ENCODE measurements at regions not wholly inside any gene's neighbourhood (a gene's known extent, or its start where the extent isn't known, plus 50 kb on each side); places are given as distances from the start of the nearest gene placed in this dataset.

GRCh38 chr2:234376229-234376628, 120.7 kb downstream of the ARL4C start:
- 64% methylated on average over 3 of the region's 3 CpGs for WGBS
- no peaks in the 10 kb centered on the region for H3K36me3 ChIP-seq
- TF ChIP-seq EP300 (IDR thresholded peaks at IDR 0.05) (no peak), POLR2A (IDR thresholded peaks at IDR 0.05; ENCODE audit: low read depth) (no peak), CTCF (IDR thresholded peaks at IDR 0.05) (no peak), POLR2AphosphoS5 (IDR thresholded peaks at IDR 0.05) (no peak)
- no peak overlapping the region for H3K27ac ChIP-seq (replicated peaks in 1 of 4)
- H3K27me3 ChIP-seq = peaks cover 0 to 13% (median 0%) of the 10 kb centered on the region in 4 donors
- H3K4me1 ChIP-seq = no peaks in the 10 kb centered on the region
- H3K4me3 ChIP-seq = no peak overlapping the region
- no peak for DNase-seq (ENCODE audit: extremely low spot score)
- intact Hi-C loops (cut with DNase I) = no loop called here
- no peaks in the 10 kb centered on the region for H3K9me3 ChIP-seq

DNA sequence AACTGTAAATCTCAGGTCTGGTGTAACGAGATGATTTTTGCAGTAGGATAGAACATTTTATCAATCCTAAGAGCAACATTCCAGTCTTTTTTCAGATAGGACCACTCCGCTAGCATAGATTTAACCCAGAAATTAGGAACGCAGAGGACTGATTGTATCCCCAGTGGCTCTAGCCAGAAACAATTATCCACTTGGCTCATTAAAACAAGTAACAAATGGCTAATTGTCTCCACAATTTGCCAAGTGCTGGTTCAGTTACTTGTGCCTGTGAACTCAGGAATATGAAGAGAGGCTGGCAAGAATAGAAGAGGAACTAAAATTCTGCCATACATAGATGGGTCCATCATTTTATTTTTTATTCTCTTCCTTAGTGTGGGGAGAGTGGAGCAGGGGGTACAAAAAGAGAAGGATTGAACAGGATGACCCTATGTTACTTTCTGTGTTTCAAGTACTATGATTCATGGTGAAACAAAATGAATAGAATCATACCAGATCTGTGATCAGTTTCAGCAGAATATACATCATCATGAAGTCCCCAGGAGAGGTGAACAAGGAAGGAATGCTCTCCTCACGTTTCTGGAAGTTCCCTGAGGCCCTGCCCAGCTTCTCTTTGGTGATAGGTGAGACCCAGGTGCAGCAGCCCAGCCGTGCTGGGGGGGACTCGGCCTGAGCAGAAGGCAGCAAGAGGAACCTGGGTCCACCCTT, 121.6 kb downstream of the ARL4C start:
- no peaks in the 10 kb centered on the region for H3K9me3 ChIP-seq
- no peak overlapping the region for H3K27ac ChIP-seq (replicated peaks in 1 of 4)
- no peak for DNase-seq (ENCODE audit: extremely low spot score)
- intact Hi-C loops (cut with DNase I) = no loop called here
- peaks cover 0 to 13% (median 0%) of the 10 kb centered on the region in 4 donors for H3K27me3 ChIP-seq
- H3K4me1 ChIP-seq = no peaks in the 10 kb centered on the region
- H3K36me3 ChIP-seq = no peaks in the 10 kb centered on the region
- TF ChIP-seq EP300 (IDR thresholded peaks at IDR 0.05) (no peak), POLR2A (IDR thresholded peaks at IDR 0.05; ENCODE audit: low read depth) (no peak), CTCF (IDR thresholded peaks at IDR 0.05) (no peak), POLR2AphosphoS5 (IDR thresholded peaks at IDR 0.05) (no peak)
- 80% methylated on average over 6 of the region's 6 CpGs for WGBS
- H3K4me3 ChIP-seq = no peak overlapping the region

- Histone ChIP-seq H3K27ac (replicated peaks in 1 of 4) (no peak overlapping the region), H3K36me3 (no peaks in the 10 kb centered on the region), H3K4me3 (no peak overlapping the region), H3K4me1 (no peaks in the 10 kb centered on the region), H3K27me3 (peaks cover 0 to 10% (median 0%) of the 10 kb centered on the region in 4 donors), H3K9me3 (no peaks in the 10 kb centered on the region)
- TF ChIP-seq POLR2AphosphoS5 (IDR thresholded peaks at IDR 0.05) (no peak), POLR2A (IDR thresholded peaks at IDR 0.05; ENCODE audit: low read depth) (no peak), CTCF (IDR thresholded peaks at IDR 0.05) (no peak), EP300 (IDR thresholded peaks at IDR 0.05) (no peak)
- DNase-seq (ENCODE audit: extremely low spot score) = no peak
- intact Hi-C loops (cut with DNase I) = no loop called here
- 14% methylated on average over 3 of the region's 5 CpGs for WGBS
These were observed 122.1 kb downstream of the ARL4C start for GRCh38 chr2:234374736-234375135.

DNA sequence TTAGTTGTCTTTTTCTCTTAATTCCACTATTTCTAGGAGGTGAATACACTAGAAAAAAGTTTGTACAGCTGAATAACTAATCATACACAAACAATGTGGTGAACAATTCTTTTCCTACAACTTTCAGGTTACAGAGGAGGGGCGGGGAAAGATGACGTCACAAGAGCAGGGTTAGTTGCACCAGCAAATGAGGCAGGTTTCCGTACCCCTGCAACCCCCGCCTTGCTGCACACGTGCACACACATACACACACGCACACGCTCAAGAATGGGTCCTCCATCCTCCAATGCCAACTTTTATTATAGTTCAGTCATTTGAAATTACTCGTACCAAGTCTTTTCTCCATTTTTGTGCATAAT, 122.8 kb downstream of the ARL4C start:
- WGBS = 92% methylated on average over 8 of the region's 8 CpGs
- Histone ChIP-seq H3K36me3 (no peaks in the 10 kb centered on the region), H3K4me3 (no peak overlapping the region), H3K27me3 (peaks cover 0 to 5% (median 0%) of the 10 kb centered on the region in 4 donors), H3K27ac (replicated peaks in 1 of 4) (no peak overlapping the region), H3K9me3 (no peaks in the 10 kb centered on the region), H3K4me1 (peaks cover 0 to under 1% (median 0%) of the 10 kb centered on the region in 4 donors)
- no peak for TF ChIP-seq EP300 (IDR thresholded peaks at IDR 0.05)
- no peak for TF ChIP-seq POLR2AphosphoS5 (IDR thresholded peaks at IDR 0.05)
- no peak for TF ChIP-seq CTCF (IDR thresholded peaks at IDR 0.05)
- TF ChIP-seq POLR2A (IDR thresholded peaks at IDR 0.05; ENCODE audit: low read depth) = no peak
- intact Hi-C loops (cut with DNase I) = no loop called here
- no peak for DNase-seq (ENCODE audit: extremely low spot score)

Data from esophagus muscularis mucosa (tissue), 4 donors.